Type B pancreatic cell (in vitro differentiated cells): ENCODE measurements at regions not wholly inside any gene's neighbourhood (a gene's known extent, or its start where the extent isn't known, plus 50 kb on each side); places are given as distances from the start of the nearest gene placed in this dataset.

Source experiments
- DNase-seq: peaks from one replicate; pipeline ENCODE4 v3.0.0; 2021; ENCODE audit warnings: mixed read lengths; ENCODE audit not compliant: unreplicated experiment; ENCODE audit errors: extremely low spot score
- H3K27ac Mint-ChIP-seq: 2 replicates; pipeline ENCODE4 v1.8.0; 2021; ENCODE audit warnings: mild to moderate bottlenecking, mixed read lengths
- H3K27me3 Mint-ChIP-seq: 2 replicates; pipeline ENCODE4 v1.8.0; 2021; ENCODE audit warnings: mixed read lengths
- H3K36me3 Mint-ChIP-seq: 2 replicates; pipeline ENCODE4 v1.8.0; 2021; ENCODE audit warnings: mixed read lengths
- H3K4me1 Mint-ChIP-seq: one replicate; pipeline ENCODE4 v1.8.0; 2021; ENCODE audit warnings: mixed read lengths; ENCODE audit not compliant: unreplicated experiment
- H3K4me3 Mint-ChIP-seq: 2 replicates; pipeline ENCODE4 v1.8.0; 2021; ENCODE audit warnings: mild to moderate bottlenecking, mixed read lengths
- H3K9me3 Mint-ChIP-seq: 2 replicates; pipeline ENCODE4 v1.8.0; 2021; ENCODE audit warnings: mixed read lengths
- TF ChIP-seq, protein P1 (sequence below): fragments of 200-600 bp; sonication (generic); conservative IDR thresholded peaks from 2 replicates; pipeline ENCODE4 v1.5.0; 2021; ENCODE audit warnings: antibody characterized with exemption, mild to moderate bottlenecking

DNA sequence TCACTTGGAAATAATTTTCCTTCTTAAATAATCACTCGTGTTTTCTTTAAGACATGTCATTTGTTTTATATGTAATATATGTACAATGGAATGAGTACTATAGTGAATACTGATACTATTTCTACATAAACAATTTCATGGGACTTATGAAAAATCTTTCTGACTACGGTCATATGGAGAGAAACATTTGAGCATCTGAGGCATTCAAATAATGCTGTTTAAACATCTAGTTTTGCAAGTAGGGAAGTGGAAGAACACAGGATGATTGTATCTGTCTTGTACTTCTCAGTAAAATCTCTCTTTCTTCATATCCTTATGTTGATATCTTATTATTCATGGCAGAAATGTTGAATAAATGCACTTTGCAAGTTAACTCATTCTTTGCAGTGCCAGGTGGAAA lies 599.5 kb upstream of the KCNMB2 start:
- Mint-ChIP-seq H3K27me3 (no peaks in the 10 kb centered on the region), H3K36me3 (no peaks in the 10 kb centered on the region), H3K4me3 (no peak overlapping the region), H3K27ac (no peak overlapping the region), H3K4me1 (peaks cover 38% of the 10 kb centered on the region), H3K9me3 (no peaks in the 10 kb centered on the region)
- TF ChIP-seq, protein P1, sequence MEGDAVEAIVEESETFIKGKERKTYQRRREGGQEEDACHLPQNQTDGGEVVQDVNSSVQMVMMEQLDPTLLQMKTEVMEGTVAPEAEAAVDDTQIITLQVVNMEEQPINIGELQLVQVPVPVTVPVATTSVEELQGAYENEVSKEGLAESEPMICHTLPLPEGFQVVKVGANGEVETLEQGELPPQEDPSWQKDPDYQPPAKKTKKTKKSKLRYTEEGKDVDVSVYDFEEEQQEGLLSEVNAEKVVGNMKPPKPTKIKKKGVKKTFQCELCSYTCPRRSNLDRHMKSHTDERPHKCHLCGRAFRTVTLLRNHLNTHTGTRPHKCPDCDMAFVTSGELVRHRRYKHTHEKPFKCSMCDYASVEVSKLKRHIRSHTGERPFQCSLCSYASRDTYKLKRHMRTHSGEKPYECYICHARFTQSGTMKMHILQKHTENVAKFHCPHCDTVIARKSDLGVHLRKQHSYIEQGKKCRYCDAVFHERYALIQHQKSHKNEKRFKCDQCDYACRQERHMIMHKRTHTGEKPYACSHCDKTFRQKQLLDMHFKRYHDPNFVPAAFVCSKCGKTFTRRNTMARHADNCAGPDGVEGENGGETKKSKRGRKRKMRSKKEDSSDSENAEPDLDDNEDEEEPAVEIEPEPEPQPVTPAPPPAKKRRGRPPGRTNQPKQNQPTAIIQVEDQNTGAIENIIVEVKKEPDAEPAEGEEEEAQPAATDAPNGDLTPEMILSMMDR, result no peak
- DNase-seq, result no peak

DNA sequence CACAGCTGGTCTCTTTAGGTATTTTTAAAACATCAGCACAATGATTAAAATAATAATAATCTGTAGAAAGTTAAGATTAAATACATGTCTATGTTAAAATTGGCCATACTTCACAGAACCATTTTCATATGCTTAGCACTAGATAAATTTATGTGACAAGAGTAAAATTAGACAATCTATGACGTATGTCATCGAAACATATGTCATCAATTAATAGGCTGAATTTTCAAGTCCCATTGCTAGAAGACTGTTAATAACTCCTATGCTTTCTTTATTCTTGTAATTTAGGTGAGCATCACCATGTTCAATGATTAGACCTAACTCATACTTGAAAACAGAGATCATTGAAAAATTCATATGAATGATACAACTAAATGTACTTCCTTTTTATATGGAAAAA lies 593.3 kb upstream of the KCNMB2 start:
- Mint-ChIP-seq H3K27ac (no peak overlapping the region), H3K27me3 (no peaks in the 10 kb centered on the region), H3K9me3 (peaks cover 4% of the 10 kb centered on the region), H3K36me3 (peaks cover 3% of the 10 kb centered on the region), H3K4me1 (peaks cover 4% of the 10 kb centered on the region), H3K4me3 (no peak overlapping the region)
- no peak for DNase-seq
- TF ChIP-seq, protein P1, result no peak

DNA sequence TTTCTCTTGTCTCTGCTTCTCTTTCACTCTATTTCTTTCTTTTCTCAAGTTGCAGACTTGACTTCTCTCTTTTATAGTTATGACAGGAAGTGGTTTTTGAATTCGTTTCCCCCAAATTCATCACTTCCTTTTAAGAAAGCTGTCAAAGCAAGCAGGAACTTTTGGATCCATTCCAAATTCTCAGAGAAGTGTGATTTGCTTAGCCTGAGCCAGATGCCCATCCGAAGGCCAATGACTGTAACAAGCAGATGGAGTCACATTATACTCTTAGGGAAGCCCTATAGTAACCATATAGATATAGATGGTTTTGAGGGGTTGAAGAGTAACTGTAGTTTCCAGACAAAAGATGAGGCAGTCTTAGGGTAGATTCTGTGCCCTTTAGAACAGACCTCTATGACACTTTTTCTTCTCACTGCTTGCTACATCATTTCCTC lies 592.0 kb upstream of the KCNMB2 start:
- peaks cover 3% of the 10 kb centered on the region for H3K36me3 Mint-ChIP-seq
- no peak overlapping the region for H3K4me3 Mint-ChIP-seq
- DNase-seq, result no peak
- TF ChIP-seq, protein P1, result no peak
- H3K27me3 Mint-ChIP-seq, result no peaks in the 10 kb centered on the region
- H3K9me3 Mint-ChIP-seq, result peaks cover 4% of the 10 kb centered on the region
- no peaks in the 10 kb centered on the region for H3K4me1 Mint-ChIP-seq
- no peak overlapping the region for H3K27ac Mint-ChIP-seq

DNA sequence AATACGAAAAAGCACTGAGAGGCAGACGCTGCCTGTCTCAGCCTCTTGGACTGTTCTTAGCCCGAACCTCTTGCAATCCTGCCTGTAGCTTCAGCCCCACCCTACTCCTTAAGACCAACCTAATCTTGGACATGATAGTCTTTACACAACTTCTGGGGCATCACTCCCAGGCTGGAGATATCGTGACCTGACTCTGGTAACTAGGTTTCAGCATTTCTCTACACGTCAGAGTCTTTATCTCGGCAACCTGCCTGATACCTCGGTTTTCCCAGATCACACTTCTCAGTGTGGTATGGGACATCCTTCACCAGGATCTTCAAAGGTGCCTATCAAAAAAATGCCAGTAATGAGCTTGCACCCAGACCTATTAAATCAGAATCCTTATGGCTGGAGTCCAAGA lies 590.2 kb upstream of the KCNMB2 start:
- TF ChIP-seq, protein P1, result no peak
- Mint-ChIP-seq H3K27ac (no peak overlapping the region), H3K36me3 (peaks cover 3% of the 10 kb centered on the region), H3K4me1 (no peaks in the 10 kb centered on the region), H3K4me3 (no peak overlapping the region), H3K27me3 (no peaks in the 10 kb centered on the region), H3K9me3 (peaks cover 4% of the 10 kb centered on the region)
- no peak for DNase-seq

DNA sequence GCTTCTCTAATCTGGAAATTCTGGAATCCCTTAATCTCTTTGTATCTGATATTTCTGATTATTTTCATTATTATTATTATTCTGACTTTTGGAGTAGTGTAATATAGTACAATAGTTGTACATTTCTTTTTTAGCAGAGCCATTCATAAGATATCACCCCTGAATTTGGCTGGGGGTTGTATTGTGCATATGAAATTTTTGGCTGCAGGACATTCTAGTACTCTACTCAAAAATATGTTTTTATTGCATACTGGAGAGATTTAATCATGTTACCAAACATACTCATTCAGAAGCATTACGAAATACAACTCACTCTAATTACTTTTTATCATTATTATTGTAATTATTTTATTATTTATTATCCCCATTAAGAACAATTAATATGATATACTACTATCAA lies 589.7 kb upstream of the KCNMB2 start:
- DNase-seq, result no peak
- Mint-ChIP-seq H3K9me3 (peaks cover 4% of the 10 kb centered on the region), H3K4me3 (no peak overlapping the region), H3K36me3 (peaks cover 3% of the 10 kb centered on the region), H3K27ac (no peak overlapping the region), H3K27me3 (no peaks in the 10 kb centered on the region), H3K4me1 (no peaks in the 10 kb centered on the region)
- TF ChIP-seq, protein P1, result no peak

DNA sequence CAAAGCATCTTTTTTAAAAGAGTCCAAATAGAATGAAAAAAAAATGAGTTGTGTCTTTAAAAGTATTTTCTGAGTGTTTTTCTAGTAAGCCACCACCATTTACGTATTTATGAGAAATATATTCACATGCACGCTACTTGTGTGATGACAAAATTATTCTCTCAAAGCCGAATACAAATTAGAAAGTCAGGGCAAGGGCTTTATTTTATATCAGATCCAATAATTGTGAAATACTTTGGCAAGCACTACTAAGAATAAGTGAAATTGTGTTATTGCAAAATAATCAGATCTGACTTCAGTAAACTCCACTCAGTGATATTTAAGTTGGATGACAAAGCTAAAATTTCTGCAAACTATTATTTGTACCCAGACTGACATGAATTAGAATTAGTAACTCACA lies 589.3 kb upstream of the KCNMB2 start:
- H3K27ac Mint-ChIP-seq, result no peak overlapping the region
- no peak overlapping the region for H3K4me3 Mint-ChIP-seq
- peaks cover 4% of the 10 kb centered on the region for H3K9me3 Mint-ChIP-seq
- no peaks in the 10 kb centered on the region for H3K4me1 Mint-ChIP-seq
- peaks cover 3% of the 10 kb centered on the region for H3K36me3 Mint-ChIP-seq
- no peaks in the 10 kb centered on the region for H3K27me3 Mint-ChIP-seq
- TF ChIP-seq, protein P1, result no peak
- no peak for DNase-seq
